ENCODE measurements at regions not wholly inside any gene's neighbourhood (a gene's known extent, or its start where the extent isn't known, plus 50 kb on each side); places are given as distances from the start of the nearest gene placed in this dataset.

GRCh38 chr6:21367148-21367547 is 226.4 kb upstream of the SOX4 start:
- H3K79me2 ChIP-seq (ENCODE audit: control insufficient read depth, insufficient read depth, low read length): no peaks in the 10 kb centered on the region
- H3K4me2 ChIP-seq (replicated peaks; ENCODE audit: low read depth, low read length, poor library complexity, severe bottlenecking): no peak overlapping the region
- ChIA-PET POLR2A (no interaction called here), CTCF (no interaction called here)
- no peak overlapping the region for H3K9ac ChIP-seq (ENCODE audit: low read length)
- Mint-ChIP-seq H3K9me3 (ENCODE audit: insufficient read depth) (no peaks in the 10 kb centered on the region), H3K4me3 (no peak overlapping the region), H3K4me1 (no peaks in the 10 kb centered on the region), H3K27me3 (no peaks in the 10 kb centered on the region), H3K27ac (no peak overlapping the region)
- no peaks in the 10 kb centered on the region for H3K36me3 ChIP-seq (replicated peaks in 1 of 2; ENCODE audit: control extremely low read depth in 1 of 2, control insufficient read depth in 1 of 2, extremely low read depth in 1 of 2, insufficient read depth in 2 of 2, low read length in 1 of 2)
- no peaks in the 10 kb centered on the region for H3K9me3 ChIP-seq (ENCODE audit: control extremely low read depth in 1 of 3, control insufficient read depth in 2 of 3, insufficient read depth in 1 of 3, low read length in 2 of 3)
- no peaks in the 10 kb centered on the region for H3K27me3 ChIP-seq (replicated peaks in 1 of 4; ENCODE audit: control extremely low read depth in 1 of 4, control insufficient read depth in 3 of 4, insufficient read depth in 4 of 4, low read length in 3 of 4)
- 100% methylated on average over 4 of the region's 4 CpGs for WGBS (ENCODE audit: insufficient coverage)
- H3K4me1 ChIP-seq (ENCODE audit: control insufficient read depth in 2 of 2, insufficient read depth in 2 of 2, low read length in 2 of 2): no peaks in the 10 kb centered on the region
- DNase-seq: no peak
- no peak overlapping the region for H3K4me3 ChIP-seq (ENCODE audit: control extremely low read depth in 1 of 5, extremely low read depth in 1 of 5, insufficient read depth in 1 of 5, low read depth in 2 of 5, low read length in 4 of 5)
- no peak overlapping the region for H3K27ac ChIP-seq (ENCODE audit: low read length in 2 of 2)
- H2AFZ ChIP-seq (ENCODE audit: insufficient read depth, low read depth, low read length, poor library complexity, severe bottlenecking): no peak overlapping the region
- intact Hi-C loops (cut with micrococcal nuclease): no loop called here
- no peaks in the 10 kb centered on the region for H4K20me1 ChIP-seq (ENCODE audit: control insufficient read depth, insufficient read depth, low read length, poor library complexity, severe bottlenecking)
- no peak for ATAC-seq (ENCODE audit: low read depth)
- TF ChIP-seq CTCF (IDR thresholded peaks at IDR 0.05): no peak
- TF ChIP-seq EZH2 (IDR thresholded peaks at IDR 0.05; ENCODE audit: borderline replicate concordance, insufficient read depth, low read depth, low read length, poor library complexity, severe bottlenecking): no peak

- Histone ChIP-seq H3K79me2 (ENCODE audit: control insufficient read depth, insufficient read depth, low read length) (no peaks in the 10 kb centered on the region), H2AFZ (ENCODE audit: insufficient read depth, low read depth, low read length, poor library complexity, severe bottlenecking) (no peak overlapping the region), H3K4me3 (ENCODE audit: control extremely low read depth in 1 of 5, extremely low read depth in 1 of 5, insufficient read depth in 1 of 5, low read depth in 2 of 5, low read length in 4 of 5) (no peak overlapping the region), H3K27ac (ENCODE audit: low read length in 2 of 2) (no peak overlapping the region), H3K36me3 (replicated peaks in 1 of 2; ENCODE audit: control extremely low read depth in 1 of 2, control insufficient read depth in 1 of 2, extremely low read depth in 1 of 2, insufficient read depth in 2 of 2, low read length in 1 of 2) (no peaks in the 10 kb centered on the region), H3K4me2 (replicated peaks; ENCODE audit: low read depth, low read length, poor library complexity, severe bottlenecking) (no peak overlapping the region), H4K20me1 (ENCODE audit: control insufficient read depth, insufficient read depth, low read length, poor library complexity, severe bottlenecking) (no peaks in the 10 kb centered on the region), H3K27me3 (replicated peaks in 1 of 4; ENCODE audit: control extremely low read depth in 1 of 4, control insufficient read depth in 3 of 4, insufficient read depth in 4 of 4, low read length in 3 of 4) (no peaks in the 10 kb centered on the region), H3K9ac (ENCODE audit: low read length) (no peak overlapping the region), H3K9me3 (ENCODE audit: control extremely low read depth in 1 of 3, control insufficient read depth in 2 of 3, insufficient read depth in 1 of 3, low read length in 2 of 3) (no peaks in the 10 kb centered on the region), H3K4me1 (ENCODE audit: control insufficient read depth in 2 of 2, insufficient read depth in 2 of 2, low read length in 2 of 2) (no peaks in the 10 kb centered on the region)
- WGBS (ENCODE audit: insufficient coverage): 100% methylated on average over 2 of the region's 3 CpGs
- H3K4me3 Mint-ChIP-seq: no peak overlapping the region
- H3K9me3 Mint-ChIP-seq (ENCODE audit: insufficient read depth): no peaks in the 10 kb centered on the region
- intact Hi-C loops (cut with micrococcal nuclease): no loop called here
- ChIA-PET POLR2A (no interaction called here), CTCF (interaction anchor here (0.5 kb wide), 1 partner anchor 1073 kb away, joined by 9 read pairs; no protein-coding TSS in a partner anchor)
- DNase-seq (no peak), ATAC-seq (ENCODE audit: low read depth) (no peak)
- no peak for TF ChIP-seq EZH2 (IDR thresholded peaks at IDR 0.05; ENCODE audit: borderline replicate concordance, insufficient read depth, low read depth, low read length, poor library complexity, severe bottlenecking)
- no peak for TF ChIP-seq CTCF (IDR thresholded peaks at IDR 0.05)
- no peak overlapping the region for H3K27ac Mint-ChIP-seq
- H3K4me1 Mint-ChIP-seq: no peaks in the 10 kb centered on the region
- H3K27me3 Mint-ChIP-seq: no peaks in the 10 kb centered on the region
These were observed 225.8 kb upstream of the SOX4 start for GRCh38 chr6:21367649-21368154.

Measured in B cell (primary cell).